Activated CD4-positive, alpha-beta memory T cell treated with anti-CD3 and anti-CD28 coated beads for 36 hours (primary cell): ENCODE measurements at regions not wholly inside any gene's neighbourhood (a gene's known extent, or its start where the extent isn't known, plus 50 kb on each side); places are given as distances from the start of the nearest gene placed in this dataset.

Experiments
- CTCF ChIA-PET: fragments of 350-600 bp; sonication (Branson Sonifier 250); formaldehyde crosslinking; loops from one replicate; lab custom pipeline; 2021; ENCODE audit warnings: antibody characterized with exemption, inconsistent platforms; lab: Charles Lee
- POLR2A ChIA-PET: fragments of 350-600 bp; sonication (Branson Sonifier 250); formaldehyde crosslinking; loops from one replicate; lab custom pipeline; 2021; ENCODE audit warnings: antibody characterized with exemption; lab: Charles Lee
- DNase-seq: peaks from one replicate; pipeline ENCODE4 v3.0.0-alpha.2; 2020
- H3K27ac Mint-ChIP-seq: one replicate; pipeline ENCODE4 v1.8.0; 2021; ENCODE audit warnings: mixed read lengths
- H3K27me3 Mint-ChIP-seq: one replicate; pipeline ENCODE4 v1.8.0; 2021; ENCODE audit warnings: mixed read lengths
- H3K36me3 Mint-ChIP-seq: one replicate; pipeline ENCODE4 v1.8.0; 2021; ENCODE audit warnings: mixed read lengths
- H3K4me1 Mint-ChIP-seq: one replicate; pipeline ENCODE4 v1.8.0; 2021; ENCODE audit warnings: low read depth, mixed read lengths
- H3K4me3 Mint-ChIP-seq: one replicate; pipeline ENCODE4 v1.8.0; 2021; ENCODE audit warnings: mild to moderate bottlenecking, mixed read lengths
- H3K9me3 Mint-ChIP-seq: one replicate; pipeline ENCODE4 v1.8.0; 2021; ENCODE audit warnings: mixed read lengths
- intact Hi-C: fragments of 100-400 bp; cut with micrococcal nuclease; formaldehyde crosslinking; loops from one replicate; pipeline ENCODE4 v1.15.1; 2023

GRCh38 chr4:14064984-14065383 is 437.5 kb upstream of the BOD1L1 start:
- no peak overlapping the region for H3K27ac Mint-ChIP-seq
- intact Hi-C loops, result no loop called here

GRCh38 chr4:14065406-14065805 is 437.9 kb upstream of the BOD1L1 start:
- Mint-ChIP-seq H3K9me3 (peaks cover 2% of the 10 kb centered on the region), H3K4me1 (no peaks in the 10 kb centered on the region), H3K4me3 (no peak overlapping the region), H3K27me3 (no peaks in the 10 kb centered on the region), H3K36me3 (no peaks in the 10 kb centered on the region), H3K27ac (no peak overlapping the region)
- no peak for DNase-seq
- ChIA-PET POLR2A (no interaction called here), CTCF (no interaction called here)
- intact Hi-C loops, result no loop called here

More at GRCh38 chr4:14064984-14065383, 437.5 kb upstream of the BOD1L1 start:
- H3K36me3 Mint-ChIP-seq, result no peaks in the 10 kb centered on the region
- ChIA-PET CTCF (no interaction called here), POLR2A (no interaction called here)
- peaks cover 2% of the 10 kb centered on the region for H3K9me3 Mint-ChIP-seq
- H3K4me1 Mint-ChIP-seq, result no peaks in the 10 kb centered on the region
- H3K27me3 Mint-ChIP-seq, result no peaks in the 10 kb centered on the region
- DNase-seq, result no peak
- no peak overlapping the region for H3K4me3 Mint-ChIP-seq

GRCh38 chr4:14066979-14067378 is 439.5 kb upstream of the BOD1L1 start:
- Mint-ChIP-seq H3K4me1 (no peaks in the 10 kb centered on the region), H3K9me3 (peaks cover 15% of the 10 kb centered on the region), H3K36me3 (no peaks in the 10 kb centered on the region), H3K4me3 (no peak overlapping the region), H3K27ac (no peak overlapping the region), H3K27me3 (no peaks in the 10 kb centered on the region)
- intact Hi-C loops, result no loop called here
- ChIA-PET POLR2A (no interaction called here), CTCF (no interaction called here)
- DNase-seq, result no peak

- DNase-seq, result no peak
- Mint-ChIP-seq H3K4me1 (no peaks in the 10 kb centered on the region), H3K9me3 (peaks cover 38% of the 10 kb centered on the region), H3K4me3 (no peak overlapping the region), H3K36me3 (no peaks in the 10 kb centered on the region), H3K27ac (no peak overlapping the region), H3K27me3 (no peaks in the 10 kb centered on the region)
- intact Hi-C loops, result no loop called here
- CTCF ChIA-PET, result no interaction called here
- POLR2A ChIA-PET, result no interaction called here
Measured at GRCh38 chr4:14069886-14070285, 442.4 kb upstream of the BOD1L1 start.

- POLR2A ChIA-PET, result no interaction called here
- intact Hi-C loops, result no loop called here
- CTCF ChIA-PET, result no interaction called here
- DNase-seq, result no peak
- H3K9me3 Mint-ChIP-seq, result peaks cover 42% of the 10 kb centered on the region
- H3K4me3 Mint-ChIP-seq, result no peak overlapping the region
- H3K27me3 Mint-ChIP-seq, result no peaks in the 10 kb centered on the region
- no peak overlapping the region for H3K27ac Mint-ChIP-seq
- no peaks in the 10 kb centered on the region for H3K36me3 Mint-ChIP-seq
- H3K4me1 Mint-ChIP-seq, result no peaks in the 10 kb centered on the region
Measured at GRCh38 chr4:14070289-14070880, 442.9 kb upstream of the BOD1L1 start.

- H3K9me3 Mint-ChIP-seq, result peaks cover 44% of the 10 kb centered on the region
- CTCF ChIA-PET, result no interaction called here
- H3K4me3 Mint-ChIP-seq, result no peak overlapping the region
- intact Hi-C loops, result no loop called here
- no peak overlapping the region for H3K27ac Mint-ChIP-seq
- H3K27me3 Mint-ChIP-seq, result no peaks in the 10 kb centered on the region
- no peak for DNase-seq
- POLR2A ChIA-PET, result no interaction called here
- no peaks in the 10 kb centered on the region for H3K36me3 Mint-ChIP-seq
- H3K4me1 Mint-ChIP-seq, result no peaks in the 10 kb centered on the region
Measured at GRCh38 chr4:14072506-14072905, 445.0 kb upstream of the BOD1L1 start.

GRCh38 chr4:14076776-14077175 is 449.3 kb upstream of the BOD1L1 start:
- Mint-ChIP-seq H3K27me3 (no peaks in the 10 kb centered on the region), H3K9me3 (peaks cover 32% of the 10 kb centered on the region), H3K27ac (no peak overlapping the region), H3K4me1 (no peaks in the 10 kb centered on the region), H3K4me3 (no peak overlapping the region), H3K36me3 (no peaks in the 10 kb centered on the region)
- ChIA-PET POLR2A (no interaction called here), CTCF (no interaction called here)
- intact Hi-C loops, result no loop called here
- no peak for DNase-seq

GRCh38 chr4:14078326-14078725 is 450.8 kb upstream of the BOD1L1 start:
- intact Hi-C loops, result no loop called here
- ChIA-PET POLR2A (no interaction called here), CTCF (no interaction called here)
- Mint-ChIP-seq H3K4me3 (no peak overlapping the region), H3K4me1 (no peaks in the 10 kb centered on the region), H3K36me3 (no peaks in the 10 kb centered on the region), H3K27me3 (no peaks in the 10 kb centered on the region), H3K9me3 (peaks cover 16% of the 10 kb centered on the region), H3K27ac (no peak overlapping the region)
- no peak for DNase-seq

GRCh38 chr4:14079601-14080000 is 452.1 kb upstream of the BOD1L1 start:
- H3K4me3 Mint-ChIP-seq, result no peak overlapping the region

GRCh38 chr4:14083150-14083549 is 455.6 kb upstream of the BOD1L1 start:
- CTCF ChIA-PET, result no interaction called here
- no peaks in the 10 kb centered on the region for H3K36me3 Mint-ChIP-seq
- no peaks in the 10 kb centered on the region for H3K4me1 Mint-ChIP-seq
- H3K27me3 Mint-ChIP-seq, result no peaks in the 10 kb centered on the region
- POLR2A ChIA-PET, result no interaction called here
- H3K4me3 Mint-ChIP-seq, result no peak overlapping the region
- DNase-seq, result no peak
- H3K27ac Mint-ChIP-seq, result no peak overlapping the region
- intact Hi-C loops, result no loop called here
- peaks cover 4% of the 10 kb centered on the region for H3K9me3 Mint-ChIP-seq

More at GRCh38 chr4:14079601-14080000, 452.1 kb upstream of the BOD1L1 start:
- no peaks in the 10 kb centered on the region for H3K36me3 Mint-ChIP-seq
- POLR2A ChIA-PET, result no interaction called here
- H3K27ac Mint-ChIP-seq, result no peak overlapping the region
- H3K4me1 Mint-ChIP-seq, result no peaks in the 10 kb centered on the region
- DNase-seq, result no peak
- intact Hi-C loops, result no loop called here
- peaks cover 9% of the 10 kb centered on the region for H3K9me3 Mint-ChIP-seq
- CTCF ChIA-PET, result no interaction called here
- H3K27me3 Mint-ChIP-seq, result no peaks in the 10 kb centered on the region

- no peak for DNase-seq
- ChIA-PET POLR2A (no interaction called here), CTCF (no interaction called here)
- Mint-ChIP-seq H3K36me3 (no peaks in the 10 kb centered on the region), H3K9me3 (peaks cover 4% of the 10 kb centered on the region), H3K27ac (no peak overlapping the region), H3K4me1 (no peaks in the 10 kb centered on the region), H3K27me3 (no peaks in the 10 kb centered on the region), H3K4me3 (no peak overlapping the region)
- intact Hi-C loops, result no loop called here
Measured at GRCh38 chr4:14084598-14084997, 457.1 kb upstream of the BOD1L1 start.

- no peak for DNase-seq
- Mint-ChIP-seq H3K36me3 (no peaks in the 10 kb centered on the region), H3K4me1 (no peaks in the 10 kb centered on the region), H3K27me3 (no peaks in the 10 kb centered on the region), H3K4me3 (no peak overlapping the region), H3K9me3 (peaks cover 4% of the 10 kb centered on the region), H3K27ac (no peak overlapping the region)
- intact Hi-C loops, result no loop called here
- ChIA-PET CTCF (no interaction called here), POLR2A (no interaction called here)
Measured at GRCh38 chr4:14087459-14087858, 459.9 kb upstream of the BOD1L1 start.

GRCh38 chr4:14087921-14088320 is 460.4 kb upstream of the BOD1L1 start:
- H3K27me3 Mint-ChIP-seq, result no peaks in the 10 kb centered on the region
- no peak overlapping the region for H3K4me3 Mint-ChIP-seq
- H3K27ac Mint-ChIP-seq, result no peak overlapping the region
- intact Hi-C loops, result no loop called here
- ChIA-PET CTCF (no interaction called here), POLR2A (no interaction called here)
- H3K9me3 Mint-ChIP-seq, result peaks cover 4% of the 10 kb centered on the region
- no peak for DNase-seq
- H3K36me3 Mint-ChIP-seq, result no peaks in the 10 kb centered on the region
- H3K4me1 Mint-ChIP-seq, result no peaks in the 10 kb centered on the region
